Endodermal cell (in vitro differentiated cells): ENCODE measurements at regions not wholly inside any gene's neighbourhood (a gene's known extent, or its start where the extent isn't known, plus 50 kb on each side); places are given as distances from the start of the nearest gene placed in this dataset.

ENCODE experiments used
- DNase-seq: peaks from one replicate; pipeline ENCODE4 v3.0.0-alpha.2; 2017
- H3K27ac ChIP-seq: 2 replicates; pipeline ENCODE4 v1.5.1; 2013; ENCODE audit warnings: mild to moderate bottlenecking, low read depth, low read length, moderate library complexity
- H3K27me3 ChIP-seq: 2 replicates; pipeline ENCODE4 v1.6.1; 2013; ENCODE audit warnings: mild to moderate bottlenecking, low read length, moderate library complexity; ENCODE audit not compliant: insufficient read depth, control insufficient read depth, poor library complexity, severe bottlenecking
- H3K36me3 ChIP-seq: 2 replicates; pipeline ENCODE4 v1.7.0; 2013; ENCODE audit warnings: mild to moderate bottlenecking, low read length, moderate library complexity; ENCODE audit not compliant: control insufficient read depth, insufficient read depth
- H3K4me1 ChIP-seq: one replicate; pipeline ENCODE4 v1.7.0; 2013; ENCODE audit warnings: low read length; ENCODE audit not compliant: control insufficient read depth, insufficient read depth
- H3K4me3 ChIP-seq: 2 replicates; pipeline ENCODE4 v1.5.1; 2013; ENCODE audit warnings: mild to moderate bottlenecking, low read length, moderate library complexity
- H3K9ac ChIP-seq: 2 replicates; pipeline ENCODE4 v1.6.1; 2013; ENCODE audit warnings: mild to moderate bottlenecking, low read length, moderate library complexity; ENCODE audit not compliant: poor library complexity, severe bottlenecking; ENCODE audit errors: extremely low read depth
- H3K9me3 ChIP-seq: 2 replicates; pipeline ENCODE4 v1.6.1; 2013; ENCODE audit warnings: mild to moderate bottlenecking, low read length, moderate library complexity; ENCODE audit not compliant: control insufficient read depth
- H3K27ac Mint-ChIP-seq: 2 replicates; pipeline ENCODE4 v1.8.0; 2020; ENCODE audit warnings: mixed read lengths
- H3K27me3 Mint-ChIP-seq: 2 replicates; pipeline ENCODE4 v1.8.0; 2021; ENCODE audit warnings: mild to moderate bottlenecking, mixed read lengths; ENCODE audit not compliant: insufficient read depth
- H3K36me3 Mint-ChIP-seq: 2 replicates; pipeline ENCODE4 v1.8.0; 2020; ENCODE audit warnings: low read depth, mixed read lengths
- H3K4me1 Mint-ChIP-seq: 2 replicates; pipeline ENCODE4 v1.8.0; 2020; ENCODE audit warnings: mixed read lengths
- H3K4me3 Mint-ChIP-seq: 2 replicates; pipeline ENCODE4 v1.8.0; 2020; ENCODE audit warnings: mild to moderate bottlenecking, moderate library complexity, mixed read lengths
- H3K9me3 Mint-ChIP-seq: 2 replicates; pipeline ENCODE4 v1.8.0; 2020; ENCODE audit warnings: mild to moderate bottlenecking, mixed read lengths
- CTCF ChIP-seq: fragments of 200-600 bp; sonication (generic); conservative IDR thresholded peaks from 2 replicates; pipeline ENCODE4 v1.5.0; 2021; ENCODE audit warnings: antibody characterized with exemption, mild to moderate bottlenecking
- WGBS, 2 experiments: methylation state at CpG; one replicate each; pipeline versions ENCODE4 v1.1.5 to v1.1.7; 2013; ENCODE audit warnings: missing lambda C conversion rate in 2 of 2, mixed read lengths in 1 of 2; ENCODE audit not compliant: insufficient coverage in 1 of 2, insufficient read length in 1 of 2; 5-methylcytosine and 5-hydroxymethylcytosine counted together

GRCh38 chr2:12978066-12978835, 261.5 kb downstream of the TRIB2 start:
- H3K9ac ChIP-seq: no peak overlapping the region
- DNase-seq: no peak
- Mint-ChIP-seq H3K4me3 (no peak overlapping the region), H3K27me3 (peaks cover 58% of the 10 kb centered on the region), H3K4me1 (peaks cover 17% of the 10 kb centered on the region), H3K9me3 (peaks cover 3% of the 10 kb centered on the region), H3K27ac (no peak overlapping the region), H3K36me3 (no peaks in the 10 kb centered on the region)
- 0 to 57% methylated on average over 1 to 3 of the region's 4 CpGs for WGBS, 2 experiments
- peaks cover 30% of the 10 kb centered on the region for H3K27me3 ChIP-seq
- H3K4me1 ChIP-seq: no peaks in the 10 kb centered on the region
- H3K36me3 ChIP-seq: no peaks in the 10 kb centered on the region
- peaks cover 8% of the 10 kb centered on the region for H3K9me3 ChIP-seq
- no peak for TF ChIP-seq CTCF
- H3K4me3 ChIP-seq: no peak overlapping the region
- H3K27ac ChIP-seq: no peak overlapping the region

- Histone ChIP-seq H3K36me3 (no peaks in the 10 kb centered on the region), H3K9me3 (no peaks in the 10 kb centered on the region), H3K27ac (no peak overlapping the region), H3K9ac (no peak overlapping the region), H3K4me3 (no peak overlapping the region), H3K27me3 (peaks cover 34% of the 10 kb centered on the region), H3K4me1 (no peaks in the 10 kb centered on the region)
- H3K36me3 Mint-ChIP-seq: no peaks in the 10 kb centered on the region
- WGBS, 2 experiments: 94 to 96% methylated on average over 2 to 3 of the region's 3 CpGs
- TF ChIP-seq CTCF: no peak
- H3K4me1 Mint-ChIP-seq: peaks cover 21% of the 10 kb centered on the region
- H3K4me3 Mint-ChIP-seq: no peak overlapping the region
- H3K27ac Mint-ChIP-seq: no peak overlapping the region
- H3K27me3 Mint-ChIP-seq: peaks cover 63% of the 10 kb centered on the region
- no peak for DNase-seq
- H3K9me3 Mint-ChIP-seq: peaks cover under 1% of the 10 kb centered on the region
Measured at GRCh38 chr2:12979066-12979465, 262.3 kb downstream of the TRIB2 start.

DNA sequence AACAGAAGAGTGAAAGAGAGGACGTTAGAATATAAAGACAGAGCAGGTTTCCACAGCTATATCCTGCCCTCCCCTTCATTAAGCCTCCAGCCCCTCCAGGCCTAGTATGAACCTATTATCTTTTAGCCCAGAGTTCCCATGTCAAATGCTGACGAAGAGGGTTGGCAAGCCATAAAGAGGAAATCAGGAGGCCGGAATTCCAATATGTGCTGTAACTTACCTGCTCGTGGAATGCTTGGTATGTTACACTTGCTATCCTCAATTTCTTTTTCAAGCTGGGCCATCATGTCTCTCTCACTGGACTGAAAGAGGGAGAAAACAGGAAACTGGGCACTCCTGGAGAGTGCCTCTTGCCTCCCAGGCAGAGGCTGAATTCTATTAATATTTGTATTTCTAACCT, 264.1 kb downstream of the TRIB2 start:
- Histone ChIP-seq H3K4me3 (no peak overlapping the region), H3K4me1 (no peaks in the 10 kb centered on the region), H3K36me3 (no peaks in the 10 kb centered on the region), H3K27me3 (peaks cover 51% of the 10 kb centered on the region), H3K27ac (no peak overlapping the region), H3K9ac (no peak overlapping the region), H3K9me3 (no peaks in the 10 kb centered on the region)
- H3K9me3 Mint-ChIP-seq: no peaks in the 10 kb centered on the region
- TF ChIP-seq CTCF: no peak
- no peak overlapping the region for H3K27ac Mint-ChIP-seq
- peaks cover 81% of the 10 kb centered on the region for H3K27me3 Mint-ChIP-seq
- WGBS, 2 experiments: 72 to 85% methylated on average over 2 to 4 of the region's 4 CpGs
- peaks cover 17% of the 10 kb centered on the region for H3K4me1 Mint-ChIP-seq
- DNase-seq: peak; percentile 67
- H3K36me3 Mint-ChIP-seq: no peaks in the 10 kb centered on the region
- no peak overlapping the region for H3K4me3 Mint-ChIP-seq
